ENCODE measurements at regions not wholly inside any gene's neighbourhood (a gene's known extent, or its start where the extent isn't known, plus 50 kb on each side); places are given as distances from the start of the nearest gene placed in this dataset.
A peak's percentile ranks its signal among the peaks of the same experiment; 100 is the strongest.

GRCh38 chr15:38701149-38701548 is 136.5 kb upstream of the RASGRP1 start:
- Mint-ChIP-seq H3K9me3 (no peaks in the 10 kb centered on the region), H3K27me3 (ENCODE audit: low read depth) (peaks cover 19% of the 10 kb centered on the region), H3K27ac (no peak overlapping the region), H3K4me3 (no peak overlapping the region), H3K4me1 (peaks cover 20% of the 10 kb centered on the region), H3K36me3 (ENCODE audit: low read depth) (no peaks in the 10 kb centered on the region)
- no peak for TF ChIP-seq CTCF (IDR thresholded peaks at IDR 0.05; ENCODE audit: unreplicated experiment in 3 of 3)

- no peaks in the 10 kb centered on the region for H3K36me3 Mint-ChIP-seq (ENCODE audit: low read depth)
- TF ChIP-seq CTCF (IDR thresholded peaks at IDR 0.05; ENCODE audit: unreplicated experiment in 3 of 3) = no peak
- H3K27me3 Mint-ChIP-seq (ENCODE audit: low read depth) = peaks cover 19% of the 10 kb centered on the region
- no peak overlapping the region for H3K4me3 Mint-ChIP-seq
- H3K27ac Mint-ChIP-seq = peak overlapping the region in 1 of 3 experiments; percentile 68
- H3K4me1 Mint-ChIP-seq = peaks cover 20% of the 10 kb centered on the region
- no peaks in the 10 kb centered on the region for H3K9me3 Mint-ChIP-seq
Measured at GRCh38 chr15:38702178-38702912, 137.7 kb upstream of the RASGRP1 start.

GRCh38 chr15:38705436-38706219 is 141.0 kb upstream of the RASGRP1 start:
- H3K27me3 Mint-ChIP-seq (ENCODE audit: low read depth) = peaks cover 24% of the 10 kb centered on the region
- no peaks in the 10 kb centered on the region for H3K36me3 Mint-ChIP-seq (ENCODE audit: low read depth)
- no peak for TF ChIP-seq CTCF (IDR thresholded peaks at IDR 0.05; ENCODE audit: unreplicated experiment in 3 of 3)
- H3K9me3 Mint-ChIP-seq = no peaks in the 10 kb centered on the region
- H3K4me3 Mint-ChIP-seq = no peak overlapping the region
- peaks cover 35% of the 10 kb centered on the region for H3K4me1 Mint-ChIP-seq
- H3K27ac Mint-ChIP-seq = peak overlapping the region in 1 of 3 experiments; percentile 38

GRCh38 chr15:38706956-38707355 is 142.3 kb upstream of the RASGRP1 start:
- Mint-ChIP-seq H3K9me3 (no peaks in the 10 kb centered on the region), H3K27me3 (ENCODE audit: low read depth) (peaks cover 24% of the 10 kb centered on the region), H3K4me3 (no peak overlapping the region), H3K4me1 (peaks cover 35% of the 10 kb centered on the region), H3K36me3 (ENCODE audit: low read depth) (no peaks in the 10 kb centered on the region), H3K27ac (no peak overlapping the region)
- no peak for TF ChIP-seq CTCF (IDR thresholded peaks at IDR 0.05; ENCODE audit: unreplicated experiment in 3 of 3)

- H3K27ac Mint-ChIP-seq = peak overlapping the region in 1 of 3 experiments; percentile 15
- no peaks in the 10 kb centered on the region for H3K36me3 Mint-ChIP-seq (ENCODE audit: low read depth)
- TF ChIP-seq CTCF (IDR thresholded peaks at IDR 0.05; ENCODE audit: unreplicated experiment in 3 of 3) = peak; percentile 84 to 94 (median 86)
- H3K27me3 Mint-ChIP-seq (ENCODE audit: low read depth) = peaks cover 24% of the 10 kb centered on the region
- H3K4me1 Mint-ChIP-seq = peaks cover 26% of the 10 kb centered on the region
- no peaks in the 10 kb centered on the region for H3K9me3 Mint-ChIP-seq
- no peak overlapping the region for H3K4me3 Mint-ChIP-seq
Measured at GRCh38 chr15:38707802-38708671, 143.4 kb upstream of the RASGRP1 start.
